Stomach (tissue), 8 donors: ENCODE measurements at regions not wholly inside any gene's neighbourhood (a gene's known extent, or its start where the extent isn't known, plus 50 kb on each side); places are given as distances from the start of the nearest gene placed in this dataset.

ENCODE experiments used
- DNase-seq, 2 donors: peaks; one replicate each; pipeline versions ENCODE4 v3.0.0 to v3.0.0-alpha.2; 2013 to 2019
- H3K27ac ChIP-seq, 5 donors: fragments of 200-600 bp in 4 of 5; sonication (generic) in 4 of 5; one replicate each; pipeline ENCODE4 v1.5.1; 2013 to 2019; ENCODE audit warnings: mild to moderate bottlenecking in 1 of 5, moderate library complexity in 1 of 5
- H3K27me3 ChIP-seq, 3 donors: fragments of 200-600 bp; sonication (generic); one replicate each; pipeline ENCODE4 v1.5.1; 2017 to 2019; ENCODE audit warnings: mixed run types in 1 of 3
- H3K36me3 ChIP-seq, 4 donors: fragments of 200-600 bp; sonication (generic); 1 replicate in 3 of 4; 2 replicates in 1 of 4; pipeline ENCODE4 v1.5.1; 2016 to 2019
- H3K4me1 ChIP-seq, 4 donors: fragments of 200-600 bp; sonication (generic); one replicate each; pipeline ENCODE4 v1.5.1; 2016 to 2019
- H3K4me3 ChIP-seq, 4 donors: fragments of 200-600 bp; sonication (generic) in 3 of 4; one replicate each; pipeline ENCODE4 v1.5.1; 2016 to 2019; ENCODE audit warnings: mild to moderate bottlenecking in 1 of 4
- H3K9me3 ChIP-seq, 4 donors: fragments of 200-600 bp; sonication (generic); one replicate each; pipeline ENCODE4 v1.5.1; 2016 to 2019
- EP300 ChIP-seq: sonication (generic); formaldehyde crosslinking; IDR thresholded peaks from one replicate; pipeline ENCODE4 v1.6.1; 2017; ENCODE audit warnings: antibody characterized with exemption
- POLR2A ChIP-seq, 4 donors: fragments of 450-650 bp; IDR thresholded peaks; one replicate each; pipeline ENCODE4 v1.6.1; 2016; ENCODE audit warnings: antibody characterized with exemption in 4 of 4, control low read depth in 2 of 4, mild to moderate bottlenecking in 1 of 4, moderate library complexity in 1 of 4
- POLR2AphosphoS5 ChIP-seq, 3 donors: sonication (generic); formaldehyde crosslinking; IDR thresholded peaks; one replicate each; pipeline ENCODE4 v1.6.1; 2016; ENCODE audit warnings: antibody characterized with exemption in 3 of 3
- WGBS, 5 donors: extraction: QIAGEN DNeasy Blood & Tissue Kit in 3 of 5; methylation state at CpG; one replicate each; pipeline versions ENCODE4 v1.1.5 to v1.1.7; 2013 to 2018; 5-methylcytosine and 5-hydroxymethylcytosine counted together
- intact Hi-C: fragments of 100-400 bp; cut with DNase I; formaldehyde crosslinking; loops from one replicate; pipeline ENCODE4 v1.15.1; 2023; ENCODE audit warnings: low total_unique reads
- TF ChIP-seq, protein P1 (sequence below), 7 experiments: fragments of 450-650 bp in 4 of 7; fragments of 200-600 bp in 3 of 7; sonication (generic) in 3 of 7; IDR thresholded peaks; one replicate each; pipeline ENCODE4 v1.5.1; 2016 to 2019; ENCODE audit warnings: antibody characterized with exemption in 7 of 7, control low read depth in 2 of 7, mild to moderate bottlenecking in 1 of 7
- donor health status: healthy with polysubstance abuse.
- donor health status: Bipolar disorder and iron deficiency.
- donor health status: healthy.

DNA sequence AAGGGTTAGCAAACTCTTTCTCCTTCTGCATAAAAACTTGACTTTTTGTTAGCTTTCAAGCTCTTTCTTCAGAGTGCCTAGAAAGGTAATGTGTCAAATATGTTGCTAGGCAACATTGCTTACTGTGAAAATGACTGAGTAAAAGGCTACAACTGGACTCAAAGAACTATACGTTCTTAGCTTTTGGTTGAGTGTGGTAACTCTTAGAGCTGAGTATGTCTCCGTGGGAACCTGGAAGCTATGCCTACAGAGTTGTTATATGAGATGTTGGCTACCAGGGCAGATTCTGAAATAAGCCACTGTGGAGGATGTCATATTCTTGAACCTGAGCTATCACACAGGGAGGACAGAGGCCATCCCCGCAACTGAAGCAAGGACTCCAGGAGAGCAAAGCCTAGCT, 105.5 kb downstream of the ARL6IP6 start:
- intact Hi-C loops: no loop called here
- Histone ChIP-seq H3K36me3 (no peaks in the 10 kb centered on the region), H3K4me1 (no peaks in the 10 kb centered on the region), H3K4me3 (no peak overlapping the region), H3K27ac (no peak overlapping the region), H3K9me3 (no peaks in the 10 kb centered on the region), H3K27me3 (no peaks in the 10 kb centered on the region)
- TF ChIP-seq POLR2A (IDR thresholded peaks at IDR 0.05) (no peak), EP300 (no peak), POLR2AphosphoS5 (IDR thresholded peaks at IDR 0.05) (no peak)
- TF ChIP-seq, protein P1, sequence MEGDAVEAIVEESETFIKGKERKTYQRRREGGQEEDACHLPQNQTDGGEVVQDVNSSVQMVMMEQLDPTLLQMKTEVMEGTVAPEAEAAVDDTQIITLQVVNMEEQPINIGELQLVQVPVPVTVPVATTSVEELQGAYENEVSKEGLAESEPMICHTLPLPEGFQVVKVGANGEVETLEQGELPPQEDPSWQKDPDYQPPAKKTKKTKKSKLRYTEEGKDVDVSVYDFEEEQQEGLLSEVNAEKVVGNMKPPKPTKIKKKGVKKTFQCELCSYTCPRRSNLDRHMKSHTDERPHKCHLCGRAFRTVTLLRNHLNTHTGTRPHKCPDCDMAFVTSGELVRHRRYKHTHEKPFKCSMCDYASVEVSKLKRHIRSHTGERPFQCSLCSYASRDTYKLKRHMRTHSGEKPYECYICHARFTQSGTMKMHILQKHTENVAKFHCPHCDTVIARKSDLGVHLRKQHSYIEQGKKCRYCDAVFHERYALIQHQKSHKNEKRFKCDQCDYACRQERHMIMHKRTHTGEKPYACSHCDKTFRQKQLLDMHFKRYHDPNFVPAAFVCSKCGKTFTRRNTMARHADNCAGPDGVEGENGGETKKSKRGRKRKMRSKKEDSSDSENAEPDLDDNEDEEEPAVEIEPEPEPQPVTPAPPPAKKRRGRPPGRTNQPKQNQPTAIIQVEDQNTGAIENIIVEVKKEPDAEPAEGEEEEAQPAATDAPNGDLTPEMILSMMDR (IDR thresholded peaks at IDR 0.05): no peak
- 32 to 77% (median 61%) methylated on average over 3 of the region's 3 CpGs for WGBS, 5 donors
- DNase-seq: no peak

DNA sequence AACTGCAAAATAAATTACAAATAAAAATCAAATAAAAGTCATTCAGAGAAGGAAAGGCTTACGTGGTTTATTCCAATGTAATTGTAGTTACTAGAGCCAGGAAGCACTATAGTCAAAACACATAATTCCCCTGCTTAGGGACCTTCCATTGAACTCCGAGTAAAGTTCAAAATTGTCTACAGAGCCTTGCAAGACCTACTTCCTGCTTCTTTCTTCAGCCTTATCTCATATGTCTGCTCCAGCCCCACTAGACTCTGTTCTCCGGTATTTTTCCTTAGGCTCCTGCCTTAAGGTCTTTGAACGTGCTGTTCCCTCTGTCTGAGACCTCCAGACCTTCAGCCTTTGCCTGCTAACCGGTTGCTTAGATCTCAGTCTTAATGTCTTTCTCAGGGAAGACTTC, 104.3 kb downstream of the ARL6IP6 start:
- 18 to 30% (median 22%) methylated on average over 5 of the region's 5 CpGs for WGBS, 5 donors
- H3K27ac ChIP-seq: no peak overlapping the region
- H3K9me3 ChIP-seq: no peaks in the 10 kb centered on the region
- H3K4me3 ChIP-seq: no peak overlapping the region
- H3K36me3 ChIP-seq: no peaks in the 10 kb centered on the region
- intact Hi-C loops: no loop called here
- TF ChIP-seq, protein P1 (IDR thresholded peaks at IDR 0.05): no peak
- TF ChIP-seq EP300 (no peak), POLR2AphosphoS5 (IDR thresholded peaks at IDR 0.05) (no peak), POLR2A (IDR thresholded peaks at IDR 0.05) (no peak)
- no peaks in the 10 kb centered on the region for H3K4me1 ChIP-seq
- H3K27me3 ChIP-seq: no peaks in the 10 kb centered on the region
- DNase-seq: peak in 1 of 2 donors; percentile 42

DNA sequence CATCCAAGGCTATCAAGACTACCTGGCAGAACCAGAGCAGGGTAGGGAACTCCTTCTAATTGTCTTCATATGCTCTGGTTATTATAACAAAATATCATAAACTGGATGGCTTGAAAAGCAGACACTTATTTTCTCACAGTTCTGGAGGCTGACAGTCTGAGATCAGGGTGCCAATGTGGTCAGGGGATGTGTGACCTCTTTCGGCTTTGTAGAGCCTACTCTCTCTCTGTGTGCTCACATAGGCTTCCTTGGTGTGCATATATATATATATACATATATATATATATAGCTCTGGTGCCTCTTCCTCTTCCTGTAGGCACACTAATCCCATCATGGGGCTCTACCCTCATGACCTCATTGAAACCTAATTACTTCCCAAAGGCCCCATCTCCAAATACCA, 101.6 kb downstream of the ARL6IP6 start:
- H3K9me3 ChIP-seq: no peaks in the 10 kb centered on the region
- no peak overlapping the region for H3K4me3 ChIP-seq
- H3K27ac ChIP-seq: no peak overlapping the region
- DNase-seq: no peak
- TF ChIP-seq POLR2AphosphoS5 (IDR thresholded peaks at IDR 0.05) (no peak), EP300 (no peak), POLR2A (IDR thresholded peaks at IDR 0.05) (no peak)
- TF ChIP-seq, protein P1 (IDR thresholded peaks at IDR 0.05): no peak
- 88 to 95% (median 92%) methylated on average over 1 of the region's 1 CpG for WGBS, 5 donors
- intact Hi-C loops: no loop called here
- no peaks in the 10 kb centered on the region for H3K36me3 ChIP-seq
- no peaks in the 10 kb centered on the region for H3K27me3 ChIP-seq
- no peaks in the 10 kb centered on the region for H3K4me1 ChIP-seq

DNA sequence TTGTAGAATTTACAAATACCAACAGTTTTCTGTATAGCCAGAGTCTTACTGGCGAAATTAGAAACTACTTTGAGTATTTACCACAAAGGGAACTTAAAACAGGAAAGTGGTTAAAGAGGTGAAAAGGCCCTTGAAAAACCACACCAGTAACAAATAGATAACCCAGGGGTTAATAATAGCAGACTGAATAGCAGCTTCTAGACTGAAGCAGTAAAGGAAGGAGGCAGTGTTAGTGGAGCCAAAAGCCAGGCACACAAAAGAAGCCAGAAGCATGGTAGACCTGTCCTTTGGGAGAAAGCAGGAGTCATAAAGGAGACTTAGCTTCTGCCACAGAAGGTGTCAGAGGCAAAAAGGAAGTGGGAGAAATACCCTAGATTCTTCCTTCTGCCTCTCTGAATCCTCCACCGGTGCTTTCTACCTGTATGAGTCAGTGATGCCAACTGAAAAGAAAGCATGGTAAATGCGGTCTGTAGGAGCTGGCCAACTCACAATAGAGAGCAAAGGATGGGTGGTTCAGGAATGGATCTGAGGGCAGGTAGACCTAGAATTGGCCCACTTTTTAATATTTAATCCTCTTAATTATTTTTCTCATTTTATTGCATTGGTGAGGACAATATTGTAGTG, 97.3 kb downstream of the ARL6IP6 start:
- H3K9me3 ChIP-seq: peaks cover 0 to 20% (median 13%) of the 10 kb centered on the region in 4 donors
- no peaks in the 10 kb centered on the region for H3K4me1 ChIP-seq
- intact Hi-C loops: no loop called here
- DNase-seq: no peak
- no peak overlapping the region for H3K4me3 ChIP-seq
- TF ChIP-seq, protein P1 (IDR thresholded peaks at IDR 0.05): no peak
- TF ChIP-seq POLR2AphosphoS5 (IDR thresholded peaks at IDR 0.05) (no peak), EP300 (no peak), POLR2A (IDR thresholded peaks at IDR 0.05) (no peak)
- no peaks in the 10 kb centered on the region for H3K36me3 ChIP-seq
- H3K27me3 ChIP-seq: no peaks in the 10 kb centered on the region
- WGBS, 5 donors: 78 to 87% (median 82%) methylated on average over 3 of the region's 3 CpGs
- H3K27ac ChIP-seq: no peak overlapping the region
